Left lung (tissue), 4 donors: ENCODE measurements at regions not wholly inside any gene's neighbourhood (a gene's known extent, or its start where the extent isn't known, plus 50 kb on each side); places are given as distances from the start of the nearest gene placed in this dataset.
"Not testable (repeated sequence)": the region's sequence is repeated elsewhere in the genome, so short reads cannot be mapped to it uniquely, and the experiment has no call there.

Experiments
- ATAC-seq: fragments of 200-7000 bp; cut with Tn5 transposase; one replicate; pipeline ENCODE4 v1.9.1; 2020; ENCODE audit warnings: moderate library complexity
- DNase-seq, 4 donors: peaks; one replicate each; pipeline ENCODE4 v3.0.0-alpha.2; 2013 to 2020
- H3K27ac ChIP-seq, 2 donors: fragments of 200-600 bp; sonication (generic) in 1 of 2; one replicate each; pipeline versions ENCODE4 v1.5.0 to v1.8.0; 2020 to 2021
- H3K27me3 ChIP-seq, 2 donors: fragments of 200-600 bp; sonication (generic) in 1 of 2; one replicate each; pipeline versions ENCODE4 v1.5.0 to v1.8.0; 2020 to 2021
- H3K36me3 ChIP-seq, 2 donors: fragments of 200-600 bp; sonication (generic) in 1 of 2; one replicate each; pipeline versions ENCODE4 v1.5.0 to v1.8.0; 2020 to 2021
- H3K4me1 ChIP-seq, 2 donors: fragments of 200-600 bp; one replicate each; pipeline ENCODE4 v1.8.0; 2021
- H3K4me3 ChIP-seq, 2 donors: fragments of 200-600 bp; sonication (generic) in 1 of 2; one replicate each; pipeline versions ENCODE4 v1.5.0 to v1.8.0; 2020 to 2021; ENCODE audit warnings: mild to moderate bottlenecking in 1 of 2
- H3K9me3 ChIP-seq, 2 donors: fragments of 200-600 bp; sonication (generic) in 1 of 2; one replicate each; pipeline versions ENCODE4 v1.5.0 to v1.8.0; 2020 to 2021
- intact Hi-C, 2 donors: fragments of 100-400 bp; cut with DNase I; formaldehyde crosslinking; loops; one replicate each; pipeline versions ENCODE4 v1.11.2 to v1.14.2; 2022
- donor health status: DM: no; HTN: yes; CAD: no.
- donor health status: DM: no; HTN: no; CAD: no.

GRCh38 chr21:5327220-5327619 is 5194.2 kb upstream of the TPTE start:
- H3K27ac ChIP-seq, H3K27me3 ChIP-seq, H3K9me3 ChIP-seq, H3K4me3 ChIP-seq, intact Hi-C loops, H3K4me1 ChIP-seq, H3K36me3 ChIP-seq, DNase-seq, ATAC-seq: not testable (repeated sequence)

GRCh38 chr21:5329311-5329939 is 5192.0 kb upstream of the TPTE start:
- H3K27me3 ChIP-seq, DNase-seq, H3K27ac ChIP-seq, H3K4me3 ChIP-seq, H3K9me3 ChIP-seq, intact Hi-C loops, H3K36me3 ChIP-seq, H3K4me1 ChIP-seq: not testable (repeated sequence)
- ATAC-seq = peak; percentile 17

GRCh38 chr21:5357839-5358238 is 5163.5 kb upstream of the TPTE start:
- H3K27ac ChIP-seq, H3K36me3 ChIP-seq, H3K27me3 ChIP-seq, DNase-seq, H3K4me1 ChIP-seq, ATAC-seq, H3K4me3 ChIP-seq, intact Hi-C loops: not testable (repeated sequence)
- peaks cover 0 to 17% of the 10 kb centered on the region in 2 donors for H3K9me3 ChIP-seq
